ENCODE measurements at regions not wholly inside any gene's neighbourhood (a gene's known extent, or its start where the extent isn't known, plus 50 kb on each side); places are given as distances from the start of the nearest gene placed in this dataset.

DNA sequence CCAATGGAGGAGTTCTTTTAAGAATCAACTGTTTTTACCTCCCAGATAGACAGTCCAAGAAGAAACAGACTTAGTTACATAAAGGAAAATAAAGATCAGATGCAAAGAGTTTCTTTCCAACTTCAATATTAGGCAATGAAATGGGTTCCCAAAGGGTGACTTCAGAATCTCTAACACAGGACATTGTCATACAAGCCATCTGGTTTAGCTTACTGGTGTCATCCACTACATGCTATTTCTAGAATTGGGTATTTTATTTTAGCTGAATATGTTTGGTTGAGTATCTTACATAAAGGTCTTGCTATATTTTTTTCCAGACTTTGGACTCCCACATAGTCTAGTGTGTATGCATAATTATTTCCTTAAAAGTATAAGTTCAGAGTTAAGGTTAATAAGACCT is 162.1 kb upstream of the SLC7A11 start:
- no peaks in the 10 kb centered on the region for H3K9me3 ChIP-seq (ENCODE audit: control insufficient read depth, insufficient read depth, low read length)
- H3K79me1 ChIP-seq (ENCODE audit: low read depth in 1 of 2, low read length in 2 of 2): no peaks in the 10 kb centered on the region
- H4K8ac ChIP-seq (ENCODE audit: low read depth in 2 of 2, low read length in 2 of 2): no peak overlapping the region
- in situ Hi-C loops (cut with MboI; ENCODE audit: low sequenced_read_pairs): no loop called here
- no peak overlapping the region for H3K18ac ChIP-seq (ENCODE audit: low read depth, low read length)
- no peak overlapping the region for H2AFZ ChIP-seq (replicated peaks; ENCODE audit: low read length, poor library complexity)
- no peak overlapping the region for H4K5ac ChIP-seq (ENCODE audit: low read depth, low read length)
- TF ChIP-seq, protein P1, sequence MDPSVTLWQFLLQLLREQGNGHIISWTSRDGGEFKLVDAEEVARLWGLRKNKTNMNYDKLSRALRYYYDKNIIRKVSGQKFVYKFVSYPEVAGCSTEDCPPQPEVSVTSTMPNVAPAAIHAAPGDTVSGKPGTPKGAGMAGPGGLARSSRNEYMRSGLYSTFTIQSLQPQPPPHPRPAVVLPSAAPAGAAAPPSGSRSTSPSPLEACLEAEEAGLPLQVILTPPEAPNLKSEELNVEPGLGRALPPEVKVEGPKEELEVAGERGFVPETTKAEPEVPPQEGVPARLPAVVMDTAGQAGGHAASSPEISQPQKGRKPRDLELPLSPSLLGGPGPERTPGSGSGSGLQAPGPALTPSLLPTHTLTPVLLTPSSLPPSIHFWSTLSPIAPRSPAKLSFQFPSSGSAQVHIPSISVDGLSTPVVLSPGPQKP (IDR thresholded peaks at IDR 0.05; ENCODE audit: borderline replicate concordance, low read depth, low read length): no peak
- TF ChIP-seq RFX5 (IDR thresholded peaks at IDR 0.05; ENCODE audit: low read depth, low read length): no peak
- TF ChIP-seq NFE2L2 (IDR thresholded peaks at IDR 0.05; ENCODE audit: low read depth, low read length): no peak
- no peak for TF ChIP-seq FOS (IDR thresholded peaks at IDR 0.05; ENCODE audit: low read depth, low read length)
- no peak for TF ChIP-seq RAD21 (IDR thresholded peaks at IDR 0.05; ENCODE audit: low read length)
- TF ChIP-seq BHLHE40 (IDR thresholded peaks at IDR 0.05; ENCODE audit: low read depth, low read length): no peak
- no peak overlapping the region for H4K91ac ChIP-seq (ENCODE audit: insufficient read depth, low read depth, low read length)
- H2BK15ac ChIP-seq (ENCODE audit: low read depth, low read length): no peak overlapping the region
- H3K4me3 ChIP-seq (ENCODE audit: insufficient read depth, low read depth, low read length): no peak overlapping the region
- peaks cover 11% of the 10 kb centered on the region for H3K4me1 ChIP-seq (ENCODE audit: control insufficient read depth, insufficient read depth, low read length)
- H2AK9ac ChIP-seq (replicated peaks; ENCODE audit: low read depth, low read length, poor library complexity): no peak overlapping the region
- no peak for DNase-seq
- no peaks in the 10 kb centered on the region for H3K27me3 ChIP-seq (ENCODE audit: control insufficient read depth, insufficient read depth, low read length)
- ChIA-PET CTCF (interaction anchor here (0.6 kb wide), 1 partner anchor 77 kb away, joined by 4 read pairs; no protein-coding TSS in a partner anchor), POLR2A (ENCODE audit: unreplicated experiment) (no interaction called here)
- no peaks in the 10 kb centered on the region for H3K36me3 ChIP-seq (ENCODE audit: control insufficient read depth, insufficient read depth, low read length)
- H3K4ac ChIP-seq (ENCODE audit: low read depth, low read length): no peak overlapping the region
- H3K56ac ChIP-seq (ENCODE audit: extremely low read depth, insufficient read depth, low read length): no peak overlapping the region
- ATAC-seq (ENCODE audit: low read depth): no peak
- H3K14ac ChIP-seq (replicated peaks; ENCODE audit: low read depth, low read length): no peak overlapping the region
- dilution Hi-C loops (cut with HindIII; ENCODE audit: low sequenced_read_pairs, unreplicated experiment): no loop called here
- no peak overlapping the region for H3K9ac ChIP-seq (ENCODE audit: low read depth, low read length)
- H3K4me2 ChIP-seq (ENCODE audit: low read depth, low read length): no peak overlapping the region
- intact Hi-C loops (cut with micrococcal nuclease): no loop called here
- H2AK5ac ChIP-seq (ENCODE audit: low read depth, low read length): no peak overlapping the region
- H2BK20ac ChIP-seq (ENCODE audit: low read depth, low read length): no peak overlapping the region
- H3K9me1 ChIP-seq (ENCODE audit: insufficient read depth, low read length): peaks cover 7% of the 10 kb centered on the region
- H2BK5ac ChIP-seq (ENCODE audit: low read depth, low read length, poor library complexity, severe bottlenecking): no peak overlapping the region
- BruUV-seq (replicated peaks): no TSS peak
- no peak overlapping the region for H3K23ac ChIP-seq (ENCODE audit: low read depth, low read length)
- no peaks in the 10 kb centered on the region for H4K20me1 ChIP-seq (ENCODE audit: insufficient read depth, low read length)
- H3K27ac ChIP-seq (ENCODE audit: insufficient read depth, low read length): no peak overlapping the region
- no peak overlapping the region for H2BK120ac ChIP-seq (ENCODE audit: low read depth, low read length)
